ENCODE measurements at regions not wholly inside any gene's neighbourhood (a gene's known extent, or its start where the extent isn't known, plus 50 kb on each side); places are given as distances from the start of the nearest gene placed in this dataset.
"Not testable (repeated sequence)": the region's sequence is repeated elsewhere in the genome, so short reads cannot be mapped to it uniquely, and the experiment has no call there.

GRCh38 chr18:51248685-51249084 is 51.2 kb upstream of the MEX3C start:
- Histone ChIP-seq H3K27ac (ENCODE audit: insufficient read depth, low read depth, low read length, poor library complexity, severe bottlenecking) (no peak overlapping the region), H3K36me3 (ENCODE audit: control insufficient read depth, insufficient read depth, low read length) (no peaks in the 10 kb centered on the region), H3K27me3 (ENCODE audit: control insufficient read depth, insufficient read depth, low read length, poor library complexity, severe bottlenecking) (no peaks in the 10 kb centered on the region), H3K4me1 (ENCODE audit: control insufficient read depth, insufficient read depth, low read length) (peaks cover 6% of the 10 kb centered on the region), H3K4me3 (ENCODE audit: insufficient read depth, low read depth, low read length) (no peak overlapping the region), H3K9me3 (ENCODE audit: control insufficient read depth, low read length) (no peaks in the 10 kb centered on the region)
- 92 to 98% methylated on average over 2 of the region's 2 CpGs for WGBS, 2 experiments

DNA sequence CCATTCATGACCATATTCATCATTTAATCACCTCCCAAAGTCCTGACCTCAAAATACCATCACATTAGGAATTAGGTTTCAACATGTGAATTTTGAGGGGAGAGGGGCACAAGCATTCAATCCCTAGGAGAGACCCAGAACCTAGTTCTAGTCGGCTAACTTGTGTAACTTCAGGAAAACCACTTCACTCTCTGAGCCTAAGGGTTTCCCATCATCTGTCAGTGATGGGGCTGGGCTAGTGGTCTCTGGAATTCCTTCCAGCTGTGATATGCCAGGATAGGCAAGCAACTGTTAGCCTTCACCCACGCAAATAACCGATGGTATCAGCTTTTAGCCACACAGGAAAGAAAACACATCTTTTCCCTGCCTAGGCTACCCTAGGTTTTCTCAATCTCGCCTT is 52.5 kb upstream of the MEX3C start:
- Histone ChIP-seq H3K27me3 (ENCODE audit: control insufficient read depth, insufficient read depth, low read length, poor library complexity, severe bottlenecking) (no peaks in the 10 kb centered on the region), H3K36me3 (ENCODE audit: control insufficient read depth, insufficient read depth, low read length) (no peaks in the 10 kb centered on the region), H3K4me1 (ENCODE audit: control insufficient read depth, insufficient read depth, low read length) (peaks cover 6% of the 10 kb centered on the region), H3K4me3 (ENCODE audit: insufficient read depth, low read depth, low read length) (no peak overlapping the region), H3K27ac (ENCODE audit: insufficient read depth, low read depth, low read length, poor library complexity, severe bottlenecking) (no peak overlapping the region), H3K9me3 (ENCODE audit: control insufficient read depth, low read length) (no peaks in the 10 kb centered on the region)
- WGBS, 2 experiments: 61 to 75% methylated on average over 4 of the region's 4 CpGs

- H3K36me3 ChIP-seq (ENCODE audit: control insufficient read depth, insufficient read depth, low read length): no peaks in the 10 kb centered on the region
- H3K27me3 ChIP-seq (ENCODE audit: control insufficient read depth, insufficient read depth, low read length, poor library complexity, severe bottlenecking): no peaks in the 10 kb centered on the region
- WGBS, 2 experiments: 78 to 79% methylated on average over 3 of the region's 3 CpGs
Observed at GRCh38 chr18:51250458-51251024, 53.1 kb upstream of the MEX3C start.

GRCh38 chr18:51251625-51252024 is 54.1 kb upstream of the MEX3C start:
- peaks cover 6% of the 10 kb centered on the region for H3K4me1 ChIP-seq (ENCODE audit: control insufficient read depth, insufficient read depth, low read length)
- no peaks in the 10 kb centered on the region for H3K27me3 ChIP-seq (ENCODE audit: control insufficient read depth, insufficient read depth, low read length, poor library complexity, severe bottlenecking)
- H3K36me3 ChIP-seq (ENCODE audit: control insufficient read depth, insufficient read depth, low read length): no peaks in the 10 kb centered on the region
- no peak overlapping the region for H3K27ac ChIP-seq (ENCODE audit: insufficient read depth, low read depth, low read length, poor library complexity, severe bottlenecking)
- H3K9me3 ChIP-seq (ENCODE audit: control insufficient read depth, low read length): no peaks in the 10 kb centered on the region
- no peak overlapping the region for H3K4me3 ChIP-seq (ENCODE audit: insufficient read depth, low read depth, low read length)

More at GRCh38 chr18:51250458-51251024, 53.1 kb upstream of the MEX3C start:
- Histone ChIP-seq H3K9me3 (ENCODE audit: control insufficient read depth, low read length) (no peaks in the 10 kb centered on the region), H3K4me3 (ENCODE audit: insufficient read depth, low read depth, low read length) (no peak overlapping the region), H3K27ac (ENCODE audit: insufficient read depth, low read depth, low read length, poor library complexity, severe bottlenecking) (no peak overlapping the region), H3K4me1 (ENCODE audit: control insufficient read depth, insufficient read depth, low read length) (peaks cover 6% of the 10 kb centered on the region)

GRCh38 chr18:51253476-51253875 is 56.0 kb upstream of the MEX3C start:
- 92% methylated on average over 4 of the region's 4 CpGs for WGBS, 2 experiments
- no peak overlapping the region for H3K4me3 ChIP-seq (ENCODE audit: insufficient read depth, low read depth, low read length)
- peaks cover 6% of the 10 kb centered on the region for H3K4me1 ChIP-seq (ENCODE audit: control insufficient read depth, insufficient read depth, low read length)
- no peaks in the 10 kb centered on the region for H3K9me3 ChIP-seq (ENCODE audit: control insufficient read depth, low read length)
- H3K27me3 ChIP-seq (ENCODE audit: control insufficient read depth, insufficient read depth, low read length, poor library complexity, severe bottlenecking): no peaks in the 10 kb centered on the region
- no peak overlapping the region for H3K27ac ChIP-seq (ENCODE audit: insufficient read depth, low read depth, low read length, poor library complexity, severe bottlenecking)
- H3K36me3 ChIP-seq (ENCODE audit: control insufficient read depth, insufficient read depth, low read length): no peaks in the 10 kb centered on the region

GRCh38 chr18:51255693-51256092 is 58.2 kb upstream of the MEX3C start:
- H3K4me3 ChIP-seq (ENCODE audit: insufficient read depth, low read depth, low read length): no peak overlapping the region
- no peaks in the 10 kb centered on the region for H3K9me3 ChIP-seq (ENCODE audit: control insufficient read depth, low read length)
- H3K27me3 ChIP-seq (ENCODE audit: control insufficient read depth, insufficient read depth, low read length, poor library complexity, severe bottlenecking): no peaks in the 10 kb centered on the region
- no peak overlapping the region for H3K27ac ChIP-seq (ENCODE audit: insufficient read depth, low read depth, low read length, poor library complexity, severe bottlenecking)
- no peaks in the 10 kb centered on the region for H3K36me3 ChIP-seq (ENCODE audit: control insufficient read depth, insufficient read depth, low read length)
- WGBS, 2 experiments: 100% methylated on average over 1 to 2 of the region's 3 CpGs
- H3K4me1 ChIP-seq (ENCODE audit: control insufficient read depth, insufficient read depth, low read length): no peaks in the 10 kb centered on the region

- H3K27me3 ChIP-seq (ENCODE audit: control insufficient read depth, insufficient read depth, low read length, poor library complexity, severe bottlenecking): no peaks in the 10 kb centered on the region
- no peaks in the 10 kb centered on the region for H3K36me3 ChIP-seq (ENCODE audit: control insufficient read depth, insufficient read depth, low read length)
- H3K4me1 ChIP-seq (ENCODE audit: control insufficient read depth, insufficient read depth, low read length): no peaks in the 10 kb centered on the region
- no peak overlapping the region for H3K27ac ChIP-seq (ENCODE audit: insufficient read depth, low read depth, low read length, poor library complexity, severe bottlenecking)
- H3K9me3 ChIP-seq (ENCODE audit: control insufficient read depth, low read length): no peaks in the 10 kb centered on the region
- WGBS, 2 experiments: 90 to 95% methylated on average over 3 to 4 of the region's 4 CpGs
- H3K4me3 ChIP-seq (ENCODE audit: insufficient read depth, low read depth, low read length): no peak overlapping the region
Observed at GRCh38 chr18:51257150-51257549, 59.7 kb upstream of the MEX3C start.

- Histone ChIP-seq H3K4me1 (ENCODE audit: control insufficient read depth, insufficient read depth, low read length) (no peaks in the 10 kb centered on the region), H3K27me3 (ENCODE audit: control insufficient read depth, insufficient read depth, low read length, poor library complexity, severe bottlenecking) (no peaks in the 10 kb centered on the region), H3K36me3 (ENCODE audit: control insufficient read depth, insufficient read depth, low read length) (no peaks in the 10 kb centered on the region), H3K9me3 (ENCODE audit: control insufficient read depth, low read length) (no peaks in the 10 kb centered on the region), H3K4me3 (ENCODE audit: insufficient read depth, low read depth, low read length) (no peak overlapping the region), H3K27ac (ENCODE audit: insufficient read depth, low read depth, low read length, poor library complexity, severe bottlenecking) (no peak overlapping the region)
- WGBS, 2 experiments: 93 to 99% methylated on average over 2 of the region's 2 CpGs
Observed at GRCh38 chr18:51260118-51260517, 62.6 kb upstream of the MEX3C start.

DNA sequence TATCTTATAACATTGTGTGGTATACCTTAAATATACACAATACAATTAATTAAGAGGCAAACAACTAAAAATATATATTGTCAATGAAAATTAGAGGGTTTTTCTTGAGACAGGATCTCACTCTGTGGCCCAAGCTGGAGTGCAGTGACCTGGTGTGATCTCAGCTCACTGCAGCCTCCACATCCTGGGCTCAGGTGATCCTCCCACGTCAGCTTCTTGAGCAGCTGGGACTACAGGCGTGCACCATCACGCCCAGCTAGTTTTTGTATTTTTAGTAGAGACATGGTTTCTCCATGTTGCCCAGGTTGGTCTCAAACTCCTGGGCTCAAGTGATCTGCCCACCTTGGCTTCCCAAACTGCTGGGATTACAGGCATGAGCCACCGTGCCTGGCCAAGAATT is 68.6 kb upstream of the MEX3C start:
- 92 to 94% methylated on average over 4 of the region's 4 CpGs for WGBS, 2 experiments
- H3K4me1 ChIP-seq (ENCODE audit: control insufficient read depth, insufficient read depth, low read length); H3K27me3 ChIP-seq (ENCODE audit: control insufficient read depth, insufficient read depth, low read length, poor library complexity, severe bottlenecking); H3K27ac ChIP-seq (ENCODE audit: insufficient read depth, low read depth, low read length, poor library complexity, severe bottlenecking); H3K9me3 ChIP-seq (ENCODE audit: control insufficient read depth, low read length); H3K36me3 ChIP-seq (ENCODE audit: control insufficient read depth, insufficient read depth, low read length); H3K4me3 ChIP-seq (ENCODE audit: insufficient read depth, low read depth, low read length): not testable (repeated sequence)

- WGBS, 2 experiments: 96 to 100% methylated on average over 2 to 4 of the region's 4 CpGs
- Histone ChIP-seq H3K27ac (ENCODE audit: insufficient read depth, low read depth, low read length, poor library complexity, severe bottlenecking) (no peak overlapping the region), H3K4me1 (ENCODE audit: control insufficient read depth, insufficient read depth, low read length) (no peaks in the 10 kb centered on the region), H3K27me3 (ENCODE audit: control insufficient read depth, insufficient read depth, low read length, poor library complexity, severe bottlenecking) (no peaks in the 10 kb centered on the region), H3K36me3 (ENCODE audit: control insufficient read depth, insufficient read depth, low read length) (no peaks in the 10 kb centered on the region), H3K9me3 (ENCODE audit: control insufficient read depth, low read length) (no peaks in the 10 kb centered on the region), H3K4me3 (ENCODE audit: insufficient read depth, low read depth, low read length) (no peak overlapping the region)
Observed at GRCh38 chr18:51266773-51267172, 69.3 kb upstream of the MEX3C start.

DNA sequence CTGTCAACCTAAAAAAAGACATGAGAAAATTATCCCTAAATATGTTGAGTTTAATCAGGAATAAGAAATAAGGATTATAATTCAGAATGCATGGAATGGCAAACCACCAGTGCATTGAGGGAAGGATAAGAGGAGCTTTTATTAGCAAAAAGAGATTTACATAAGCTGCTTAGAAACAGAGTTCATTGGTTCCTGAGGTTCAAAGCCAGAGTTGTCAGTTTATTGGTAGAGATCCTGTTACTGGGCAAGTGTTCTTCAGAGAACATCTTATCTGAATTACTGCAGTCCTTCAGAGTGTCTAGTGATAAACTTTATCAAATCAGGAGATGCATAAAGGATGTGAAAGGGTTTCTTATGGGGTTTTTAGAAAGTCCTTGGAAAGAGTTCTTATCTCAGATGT is 76.0 kb upstream of the MEX3C start:
- no peaks in the 10 kb centered on the region for H3K36me3 ChIP-seq (ENCODE audit: control insufficient read depth, insufficient read depth, low read length)
- H3K27me3 ChIP-seq (ENCODE audit: control insufficient read depth, insufficient read depth, low read length, poor library complexity, severe bottlenecking): no peaks in the 10 kb centered on the region
- H3K4me1 ChIP-seq (ENCODE audit: control insufficient read depth, insufficient read depth, low read length): no peaks in the 10 kb centered on the region
- no peak overlapping the region for H3K4me3 ChIP-seq (ENCODE audit: insufficient read depth, low read depth, low read length)
- H3K9me3 ChIP-seq (ENCODE audit: control insufficient read depth, low read length): no peaks in the 10 kb centered on the region
- no peak overlapping the region for H3K27ac ChIP-seq (ENCODE audit: insufficient read depth, low read depth, low read length, poor library complexity, severe bottlenecking)

Data from ectodermal cell (in vitro differentiated cells).